ENCODE measurements at regions not wholly inside any gene's neighbourhood (a gene's known extent, or its start where the extent isn't known, plus 50 kb on each side); places are given as distances from the start of the nearest gene placed in this dataset.

DNA sequence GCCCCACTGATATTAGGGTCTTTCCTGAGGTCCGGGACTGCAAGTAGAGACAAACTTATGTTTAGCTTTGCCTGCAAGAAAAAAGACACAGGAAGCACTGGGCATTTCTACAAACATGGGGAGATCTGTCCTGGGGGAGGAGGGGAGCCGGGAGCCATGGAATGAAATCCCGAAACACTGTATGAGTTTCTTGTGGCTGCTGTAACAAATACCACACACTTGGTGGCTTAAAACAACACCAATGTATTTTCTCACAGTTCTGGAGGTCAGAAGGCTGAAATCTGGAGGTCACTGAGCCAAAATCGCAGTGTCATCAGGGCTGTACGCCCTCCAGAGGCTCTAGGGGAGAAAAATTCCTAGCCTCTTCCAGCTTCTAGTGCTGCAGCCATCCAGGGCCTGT, 114.0 kb upstream of the CHST15 start (continued):
- TF ChIP-seq, protein P1, sequence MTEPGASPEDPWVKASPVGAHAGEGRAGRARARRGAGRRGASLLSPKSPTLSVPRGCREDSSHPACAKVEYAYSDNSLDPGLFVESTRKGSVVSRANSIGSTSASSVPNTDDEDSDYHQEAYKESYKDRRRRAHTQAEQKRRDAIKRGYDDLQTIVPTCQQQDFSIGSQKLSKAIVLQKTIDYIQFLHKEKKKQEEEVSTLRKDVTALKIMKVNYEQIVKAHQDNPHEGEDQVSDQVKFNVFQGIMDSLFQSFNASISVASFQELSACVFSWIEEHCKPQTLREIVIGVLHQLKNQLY (CRISPR knock-in tag; IDR thresholded peaks at IDR 0.05) = no peak
- TF ChIP-seq SOX15 (CRISPR knock-in tag; IDR thresholded peaks at IDR 0.05) = no peak
- TF ChIP-seq, protein P2, sequence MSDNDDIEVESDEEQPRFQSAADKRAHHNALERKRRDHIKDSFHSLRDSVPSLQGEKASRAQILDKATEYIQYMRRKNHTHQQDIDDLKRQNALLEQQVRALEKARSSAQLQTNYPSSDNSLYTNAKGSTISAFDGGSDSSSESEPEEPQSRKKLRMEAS (CRISPR knock-in tag; IDR thresholded peaks at IDR 0.05) = no peak
- TF ChIP-seq, protein P3, sequence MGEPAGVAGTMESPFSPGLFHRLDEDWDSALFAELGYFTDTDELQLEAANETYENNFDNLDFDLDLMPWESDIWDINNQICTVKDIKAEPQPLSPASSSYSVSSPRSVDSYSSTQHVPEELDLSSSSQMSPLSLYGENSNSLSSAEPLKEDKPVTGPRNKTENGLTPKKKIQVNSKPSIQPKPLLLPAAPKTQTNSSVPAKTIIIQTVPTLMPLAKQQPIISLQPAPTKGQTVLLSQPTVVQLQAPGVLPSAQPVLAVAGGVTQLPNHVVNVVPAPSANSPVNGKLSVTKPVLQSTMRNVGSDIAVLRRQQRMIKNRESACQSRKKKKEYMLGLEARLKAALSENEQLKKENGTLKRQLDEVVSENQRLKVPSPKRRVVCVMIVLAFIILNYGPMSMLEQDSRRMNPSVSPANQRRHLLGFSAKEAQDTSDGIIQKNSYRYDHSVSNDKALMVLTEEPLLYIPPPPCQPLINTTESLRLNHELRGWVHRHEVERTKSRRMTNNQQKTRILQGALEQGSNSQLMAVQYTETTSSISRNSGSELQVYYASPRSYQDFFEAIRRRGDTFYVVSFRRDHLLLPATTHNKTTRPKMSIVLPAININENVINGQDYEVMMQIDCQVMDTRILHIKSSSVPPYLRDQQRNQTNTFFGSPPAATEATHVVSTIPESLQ (CRISPR knock-in tag; IDR thresholded peaks at IDR 0.05) = no peak
- TF ChIP-seq NFE2L1 (CRISPR knock-in tag; IDR thresholded peaks at IDR 0.05) = no peak

DNA sequence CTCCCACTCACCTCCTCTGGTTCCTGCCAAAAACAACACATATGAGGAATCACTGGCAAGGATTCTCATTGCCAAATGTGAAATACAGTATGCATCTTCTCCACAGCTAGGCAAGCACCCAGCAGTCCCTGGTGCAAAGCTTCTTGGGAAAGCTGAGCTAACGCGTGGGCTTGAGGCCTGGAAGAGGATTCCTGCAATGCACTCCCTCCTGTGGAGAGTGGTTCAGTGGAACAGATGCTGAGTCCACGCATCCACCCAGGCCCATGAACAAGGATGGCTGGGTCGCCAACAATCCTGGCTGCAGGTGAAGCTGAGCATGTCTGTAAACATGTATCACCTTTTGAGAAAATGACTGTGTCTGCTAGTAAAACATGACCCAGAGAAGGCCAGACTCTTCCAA, 113.2 kb upstream of the CHST15 start:
- TF ChIP-seq RELA (CRISPR knock-in tag; IDR thresholded peaks at IDR 0.05; ENCODE audit: borderline replicate concordance) (no peak), CREM (CRISPR knock-in tag; IDR thresholded peaks at IDR 0.05) (no peak), CBFB (CRISPR knock-in tag; IDR thresholded peaks at IDR 0.05; ENCODE audit: low read depth) (no peak), MYBL2 (CRISPR knock-in tag; IDR thresholded peaks at IDR 0.05) (no peak), FOXJ3 (CRISPR knock-in tag; IDR thresholded peaks at IDR 0.05; ENCODE audit: borderline replicate concordance) (no peak), TP53 (CRISPR knock-in tag; IDR thresholded peaks at IDR 0.05) (no peak), NR2C2 (CRISPR knock-in tag; IDR thresholded peaks at IDR 0.05) (no peak), MXD4 (CRISPR knock-in tag; IDR thresholded peaks at IDR 0.05; ENCODE audit: borderline replicate concordance) (no peak), IRF2 (CRISPR knock-in tag; IDR thresholded peaks at IDR 0.05; ENCODE audit: borderline replicate concordance, low read depth) (no peak)
- TF ChIP-seq, protein P1 (CRISPR knock-in tag; IDR thresholded peaks at IDR 0.05) = no peak
- TF ChIP-seq, protein P3 (CRISPR knock-in tag; IDR thresholded peaks at IDR 0.05) = no peak
- TF ChIP-seq, protein P4, sequence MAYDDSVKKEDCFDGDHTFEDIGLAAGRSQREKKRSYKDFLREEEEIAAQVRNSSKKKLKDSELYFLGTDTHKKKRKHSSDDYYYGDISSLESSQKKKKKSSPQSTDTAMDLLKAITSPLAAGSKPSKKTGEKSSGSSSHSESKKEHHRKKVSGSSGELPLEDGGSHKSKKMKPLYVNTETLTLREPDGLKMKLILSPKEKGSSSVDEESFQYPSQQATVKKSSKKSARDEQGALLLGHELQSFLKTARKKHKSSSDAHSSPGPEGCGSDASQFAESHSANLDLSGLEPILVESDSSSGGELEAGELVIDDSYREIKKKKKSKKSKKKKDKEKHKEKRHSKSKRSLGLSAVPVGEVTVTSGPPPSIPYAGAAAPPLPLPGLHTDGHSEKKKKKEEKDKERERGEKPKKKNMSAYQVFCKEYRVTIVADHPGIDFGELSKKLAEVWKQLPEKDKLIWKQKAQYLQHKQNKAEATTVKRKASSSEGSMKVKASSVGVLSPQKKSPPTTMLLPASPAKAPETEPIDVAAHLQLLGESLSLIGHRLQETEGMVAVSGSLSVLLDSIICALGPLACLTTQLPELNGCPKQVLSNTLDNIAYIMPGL (CRISPR knock-in tag; IDR thresholded peaks at IDR 0.05) = no peak
- TF ChIP-seq, protein P5, sequence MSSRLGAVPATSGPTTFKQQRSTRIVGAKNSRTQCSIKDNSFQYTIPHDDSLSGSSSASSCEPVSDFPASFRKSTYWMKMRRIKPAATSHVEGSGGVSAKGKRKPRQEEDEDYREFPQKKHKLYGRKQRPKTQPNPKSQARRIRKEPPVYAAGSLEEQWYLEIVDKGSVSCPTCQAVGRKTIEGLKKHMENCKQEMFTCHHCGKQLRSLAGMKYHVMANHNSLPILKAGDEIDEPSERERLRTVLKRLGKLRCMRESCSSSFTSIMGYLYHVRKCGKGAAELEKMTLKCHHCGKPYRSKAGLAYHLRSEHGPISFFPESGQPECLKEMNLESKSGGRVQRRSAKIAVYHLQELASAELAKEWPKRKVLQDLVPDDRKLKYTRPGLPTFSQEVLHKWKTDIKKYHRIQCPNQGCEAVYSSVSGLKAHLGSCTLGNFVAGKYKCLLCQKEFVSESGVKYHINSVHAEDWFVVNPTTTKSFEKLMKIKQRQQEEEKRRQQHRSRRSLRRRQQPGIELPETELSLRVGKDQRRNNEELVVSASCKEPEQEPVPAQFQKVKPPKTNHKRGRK (CRISPR knock-in tag; IDR thresholded peaks at IDR 0.05; ENCODE audit: borderline replicate concordance) = no peak
- TF ChIP-seq, protein P6, sequence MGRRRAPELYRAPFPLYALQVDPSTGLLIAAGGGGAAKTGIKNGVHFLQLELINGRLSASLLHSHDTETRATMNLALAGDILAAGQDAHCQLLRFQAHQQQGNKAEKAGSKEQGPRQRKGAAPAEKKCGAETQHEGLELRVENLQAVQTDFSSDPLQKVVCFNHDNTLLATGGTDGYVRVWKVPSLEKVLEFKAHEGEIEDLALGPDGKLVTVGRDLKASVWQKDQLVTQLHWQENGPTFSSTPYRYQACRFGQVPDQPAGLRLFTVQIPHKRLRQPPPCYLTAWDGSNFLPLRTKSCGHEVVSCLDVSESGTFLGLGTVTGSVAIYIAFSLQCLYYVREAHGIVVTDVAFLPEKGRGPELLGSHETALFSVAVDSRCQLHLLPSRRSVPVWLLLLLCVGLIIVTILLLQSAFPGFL (CRISPR knock-in tag; IDR thresholded peaks at IDR 0.05; ENCODE audit: borderline replicate concordance) = no peak
- Mint-ChIP-seq H3K4me1 (no peaks in the 10 kb centered on the region), H3K27ac (no peak overlapping the region), H3K4me3 (no peak overlapping the region), H3K36me3 (0 out of 2 replicates have a peak, but pooled peaks cover 2% of the 10 kb centered on the region), H3K9me3 (peaks cover 34% of the 10 kb centered on the region), H3K27me3 (ENCODE audit: low read depth) (no peaks in the 10 kb centered on the region; the same call in none of the 2 replicates)
- ChIA-PET POLR2A (no interaction called here), CTCF (interaction anchor here (1.6 to 2.2 kb wide), 3 partner anchors 11 to 212 kb away, joined by 5 to 8 read pairs (median 8); no protein-coding TSS in a partner anchor)
- DNase-seq (ENCODE audit: low spot score) (no peak), ATAC-seq (no peak)

Measured in WTC11 (cell line).